ENCODE measurements at regions not wholly inside any gene's neighbourhood (a gene's known extent, or its start where the extent isn't known, plus 50 kb on each side); places are given as distances from the start of the nearest gene placed in this dataset.

GRCh38 chr20:58579819-58580473 is 64.7 kb upstream of the APCDD1L start:
- DNase-seq (ENCODE audit: low read depth, low spot score) (no peak), FAIRE-seq (no peak)
- H3K9ac ChIP-seq (ENCODE audit: control insufficient read depth, extremely low read depth, insufficient read depth, low read length): no peak overlapping the region
- no peaks in the 10 kb centered on the region for H3K4me1 ChIP-seq (ENCODE audit: control insufficient read depth, extremely low read depth, insufficient read depth, low read length)
- H3K4me2 ChIP-seq (ENCODE audit: control insufficient read depth, extremely low read depth, insufficient read depth, low read depth, low read length): no peak overlapping the region
- peaks cover 45% of the 10 kb centered on the region for H3K27me3 ChIP-seq (ENCODE audit: control insufficient read depth, extremely low read depth, insufficient read depth, low read length)
- no peaks in the 10 kb centered on the region for H3K9me3 ChIP-seq (ENCODE audit: control insufficient read depth, low read depth, low read length)
- H3K4me3 ChIP-seq (ENCODE audit: control insufficient read depth in 2 of 3, extremely low read depth in 1 of 3, insufficient read depth in 2 of 3, low read depth in 1 of 3, low read length in 3 of 3): no peak overlapping the region
- dilution Hi-C loops (cut with MboI; ENCODE audit: extremely low pct_ligation_motif_present, low sequenced_read_pairs): no loop called here
- TF ChIP-seq EZH2 (IDR thresholded peaks at IDR 0.05; ENCODE audit: low read length) (no peak), CTCF (optimal IDR thresholded peaks at IDR 0.05 in 1 of 3, IDR thresholded peaks at IDR 0.05 in 1 of 3, conservative IDR thresholded peaks at IDR 0.05 in 1 of 3; ENCODE audit: extremely low read depth in 1 of 3, insufficient read depth in 2 of 3, low read length in 3 of 3) (no peak)
- H3K79me2 ChIP-seq (ENCODE audit: control insufficient read depth, insufficient read depth, low read length): no peaks in the 10 kb centered on the region
- H2AFZ ChIP-seq (ENCODE audit: control insufficient read depth, low read length): no peak overlapping the region
- H4K20me1 ChIP-seq (ENCODE audit: control insufficient read depth, extremely low read depth, insufficient read depth, low read length): no peaks in the 10 kb centered on the region
- H3K27ac ChIP-seq (ENCODE audit: control insufficient read depth, insufficient read depth, low read length): no peak overlapping the region
- H3K9me1 ChIP-seq (ENCODE audit: control insufficient read depth, extremely low read depth, insufficient read depth, low read length): no peaks in the 10 kb centered on the region
- no peaks in the 10 kb centered on the region for H3K36me3 ChIP-seq (ENCODE audit: control insufficient read depth in 2 of 2, extremely low read depth in 1 of 2, insufficient read depth in 2 of 2, low read length in 2 of 2)

GRCh38 chr20:58579069-58579818 is 64.0 kb upstream of the APCDD1L start:
- Histone ChIP-seq H3K27ac (ENCODE audit: control insufficient read depth, insufficient read depth, low read length) (no peak overlapping the region), H2AFZ (ENCODE audit: control insufficient read depth, low read length) (no peak overlapping the region), H3K4me3 (ENCODE audit: control insufficient read depth in 2 of 3, extremely low read depth in 1 of 3, insufficient read depth in 2 of 3, low read depth in 1 of 3, low read length in 3 of 3) (no peak overlapping the region), H3K4me2 (ENCODE audit: control insufficient read depth, extremely low read depth, insufficient read depth, low read depth, low read length) (no peak overlapping the region), H3K9ac (ENCODE audit: control insufficient read depth, extremely low read depth, insufficient read depth, low read length) (no peak overlapping the region), H3K79me2 (ENCODE audit: control insufficient read depth, insufficient read depth, low read length) (no peaks in the 10 kb centered on the region), H3K9me3 (ENCODE audit: control insufficient read depth, low read depth, low read length) (no peaks in the 10 kb centered on the region), H3K9me1 (ENCODE audit: control insufficient read depth, extremely low read depth, insufficient read depth, low read length) (no peaks in the 10 kb centered on the region), H3K27me3 (ENCODE audit: control insufficient read depth, extremely low read depth, insufficient read depth, low read length) (peaks cover 46% of the 10 kb centered on the region), H3K36me3 (ENCODE audit: control insufficient read depth in 2 of 2, extremely low read depth in 1 of 2, insufficient read depth in 2 of 2, low read length in 2 of 2) (no peaks in the 10 kb centered on the region), H3K4me1 (ENCODE audit: control insufficient read depth, extremely low read depth, insufficient read depth, low read length) (no peaks in the 10 kb centered on the region), H4K20me1 (ENCODE audit: control insufficient read depth, extremely low read depth, insufficient read depth, low read length) (no peaks in the 10 kb centered on the region)
- dilution Hi-C loops (cut with MboI; ENCODE audit: extremely low pct_ligation_motif_present, low sequenced_read_pairs): no loop called here
- DNase-seq (ENCODE audit: low read depth, low spot score) (no peak), FAIRE-seq (no peak)
- TF ChIP-seq CTCF (optimal IDR thresholded peaks at IDR 0.05 in 1 of 3, IDR thresholded peaks at IDR 0.05 in 1 of 3, conservative IDR thresholded peaks at IDR 0.05 in 1 of 3; ENCODE audit: extremely low read depth in 1 of 3, insufficient read depth in 2 of 3, low read length in 3 of 3) (no peak), EZH2 (IDR thresholded peaks at IDR 0.05; ENCODE audit: low read length) (no peak)

Measured in keratinocyte (primary cell).